ENCODE measurements at regions not wholly inside any gene's neighbourhood (a gene's known extent, or its start where the extent isn't known, plus 50 kb on each side); places are given as distances from the start of the nearest gene placed in this dataset.

DNA sequence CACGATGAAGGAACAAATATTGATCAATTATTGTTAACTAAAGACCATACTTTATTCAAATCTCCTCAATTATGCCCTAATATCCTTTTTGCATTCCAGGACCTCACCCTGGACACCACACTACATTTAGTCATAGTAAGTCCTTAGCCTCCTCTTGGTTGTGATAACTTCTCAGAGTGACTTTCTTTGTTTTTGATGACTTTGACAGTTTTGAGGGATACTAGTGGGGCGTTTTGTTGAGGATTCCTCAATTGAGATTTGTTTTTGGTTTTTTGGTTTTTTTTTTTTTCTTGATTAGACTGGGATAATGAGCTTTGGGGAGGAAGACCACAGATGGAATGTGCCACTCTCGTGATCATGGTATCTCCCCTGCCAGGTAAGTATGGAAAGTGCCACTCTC lies 105.5 kb downstream of the SOX9 start:
- Histone ChIP-seq H3K36me3 (replicated peaks; ENCODE audit: insufficient read depth, low read length) (no peaks in the 10 kb centered on the region), H2AFZ (ENCODE audit: low read length) (no peak overlapping the region), H3K9me2 (replicated peaks; ENCODE audit: insufficient read depth, low read length) (no peaks in the 10 kb centered on the region), H3K9ac (ENCODE audit: low read length) (no peak overlapping the region), H3K4me2 (ENCODE audit: low read depth, low read length) (no peak overlapping the region), H4K20me1 (ENCODE audit: insufficient read depth, low read length) (no peaks in the 10 kb centered on the region), H3F3A (ENCODE audit: insufficient read depth, low read length) (no peaks in the 10 kb centered on the region), H3K27me3 (replicated peaks; ENCODE audit: insufficient read depth, low read length) (no peaks in the 10 kb centered on the region; the same call in 1 of the 2 replicates), H3K27ac (ENCODE audit: low read length) (no peak overlapping the region), H3K79me2 (ENCODE audit: low read length) (no peaks in the 10 kb centered on the region), H3K4me1 (ENCODE audit: low read length) (no peaks in the 10 kb centered on the region), H3K9me3 (replicated peaks; ENCODE audit: insufficient read depth, low read length) (no peaks in the 10 kb centered on the region), H3K4me3 (ENCODE audit: low read length) (no peak overlapping the region)
- TF ChIP-seq EZH2phosphoT487 (IDR thresholded peaks at IDR 0.05; ENCODE audit: low read length) (no peak), EZH2 (optimal IDR thresholded peaks at IDR 0.05; ENCODE audit: low read depth, low read length) (no peak)
- TF ChIP-seq, protein P1, sequence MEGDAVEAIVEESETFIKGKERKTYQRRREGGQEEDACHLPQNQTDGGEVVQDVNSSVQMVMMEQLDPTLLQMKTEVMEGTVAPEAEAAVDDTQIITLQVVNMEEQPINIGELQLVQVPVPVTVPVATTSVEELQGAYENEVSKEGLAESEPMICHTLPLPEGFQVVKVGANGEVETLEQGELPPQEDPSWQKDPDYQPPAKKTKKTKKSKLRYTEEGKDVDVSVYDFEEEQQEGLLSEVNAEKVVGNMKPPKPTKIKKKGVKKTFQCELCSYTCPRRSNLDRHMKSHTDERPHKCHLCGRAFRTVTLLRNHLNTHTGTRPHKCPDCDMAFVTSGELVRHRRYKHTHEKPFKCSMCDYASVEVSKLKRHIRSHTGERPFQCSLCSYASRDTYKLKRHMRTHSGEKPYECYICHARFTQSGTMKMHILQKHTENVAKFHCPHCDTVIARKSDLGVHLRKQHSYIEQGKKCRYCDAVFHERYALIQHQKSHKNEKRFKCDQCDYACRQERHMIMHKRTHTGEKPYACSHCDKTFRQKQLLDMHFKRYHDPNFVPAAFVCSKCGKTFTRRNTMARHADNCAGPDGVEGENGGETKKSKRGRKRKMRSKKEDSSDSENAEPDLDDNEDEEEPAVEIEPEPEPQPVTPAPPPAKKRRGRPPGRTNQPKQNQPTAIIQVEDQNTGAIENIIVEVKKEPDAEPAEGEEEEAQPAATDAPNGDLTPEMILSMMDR (IDR thresholded peaks at IDR 0.05; ENCODE audit: low read length) = no peak
- DNase-seq = no peak

DNA sequence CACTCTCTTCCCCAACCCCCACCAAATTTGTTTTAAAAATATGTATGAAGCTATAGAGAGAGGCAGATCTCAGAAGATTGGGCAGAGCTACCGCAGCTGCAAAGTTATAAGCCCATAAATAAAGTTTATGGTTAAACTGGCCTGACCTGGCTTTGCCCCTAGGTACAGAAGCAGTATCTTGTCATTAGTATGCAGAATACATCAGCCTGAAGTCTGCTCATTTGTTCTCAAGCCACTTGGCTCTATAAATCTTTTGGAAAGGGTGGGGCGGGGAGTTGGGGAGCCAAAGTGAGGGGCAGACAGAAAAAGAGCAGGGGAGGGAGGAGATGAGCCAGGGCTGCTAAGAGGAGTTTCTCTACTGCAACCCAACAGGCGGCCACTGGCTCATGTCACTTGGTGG lies 113.2 kb downstream of the SOX9 start:
- H3K9me3 ChIP-seq (replicated peaks; ENCODE audit: insufficient read depth, low read length) = no peaks in the 10 kb centered on the region
- H3K4me3 ChIP-seq (ENCODE audit: low read length) = no peak overlapping the region
- no peak overlapping the region for H3K9ac ChIP-seq (ENCODE audit: low read length)
- no peaks in the 10 kb centered on the region for H3K9me2 ChIP-seq (replicated peaks; ENCODE audit: insufficient read depth, low read length)
- H3K27ac ChIP-seq (ENCODE audit: low read length) = no peak overlapping the region
- no peak overlapping the region for H2AFZ ChIP-seq (ENCODE audit: low read length)
- H3K36me3 ChIP-seq (replicated peaks; ENCODE audit: insufficient read depth, low read length) = no peaks in the 10 kb centered on the region
- H3K79me2 ChIP-seq (ENCODE audit: low read length) = no peaks in the 10 kb centered on the region
- H4K20me1 ChIP-seq (ENCODE audit: insufficient read depth, low read length) = no peaks in the 10 kb centered on the region
- H3K27me3 ChIP-seq (replicated peaks; ENCODE audit: insufficient read depth, low read length) = no peaks in the 10 kb centered on the region; the same call in 1 of the 2 replicates
- H3K4me1 ChIP-seq (ENCODE audit: low read length) = no peaks in the 10 kb centered on the region
- DNase-seq = no peak
- H3K4me2 ChIP-seq (ENCODE audit: low read depth, low read length) = no peak overlapping the region
- TF ChIP-seq, protein P1 (IDR thresholded peaks at IDR 0.05; ENCODE audit: low read length) = no peak
- TF ChIP-seq EZH2 (optimal IDR thresholded peaks at IDR 0.05; ENCODE audit: low read depth, low read length) (no peak), EZH2phosphoT487 (IDR thresholded peaks at IDR 0.05; ENCODE audit: low read length) (no peak)
- no peaks in the 10 kb centered on the region for H3F3A ChIP-seq (ENCODE audit: insufficient read depth, low read length)

DNA sequence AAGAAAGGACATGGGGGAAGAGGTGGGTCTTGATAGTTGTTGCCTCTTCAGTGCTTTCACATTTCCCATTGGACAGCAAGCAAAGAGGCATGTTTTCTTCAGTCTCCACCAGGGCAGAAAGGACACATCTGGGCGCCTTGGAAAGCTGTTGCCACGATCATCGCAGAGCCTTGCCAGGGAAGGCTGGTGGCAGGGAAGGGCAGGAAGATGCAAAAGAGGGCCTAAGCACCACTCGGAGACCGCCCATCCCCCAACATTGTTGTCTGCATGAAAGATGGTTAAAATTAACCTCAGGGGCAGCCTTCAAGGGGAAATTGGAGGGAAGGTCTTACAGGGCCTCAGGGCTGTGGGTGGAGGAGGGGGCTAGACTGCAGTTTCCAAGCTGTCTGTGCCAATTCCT lies 114.2 kb downstream of the SOX9 start:
- Histone ChIP-seq H3K9me2 (replicated peaks; ENCODE audit: insufficient read depth, low read length) (no peaks in the 10 kb centered on the region), H3K4me3 (ENCODE audit: low read length) (no peak overlapping the region), H3K27me3 (replicated peaks; ENCODE audit: insufficient read depth, low read length) (no peaks in the 10 kb centered on the region), H3K36me3 (replicated peaks; ENCODE audit: insufficient read depth, low read length) (no peaks in the 10 kb centered on the region), H3K79me2 (ENCODE audit: low read length) (no peaks in the 10 kb centered on the region), H3F3A (ENCODE audit: insufficient read depth, low read length) (no peaks in the 10 kb centered on the region), H3K4me1 (ENCODE audit: low read length) (no peaks in the 10 kb centered on the region), H3K9me3 (replicated peaks; ENCODE audit: insufficient read depth, low read length) (no peaks in the 10 kb centered on the region), H2AFZ (ENCODE audit: low read length) (no peak overlapping the region), H4K20me1 (ENCODE audit: insufficient read depth, low read length) (no peaks in the 10 kb centered on the region), H3K27ac (ENCODE audit: low read length) (no peak overlapping the region), H3K9ac (ENCODE audit: low read length) (no peak overlapping the region), H3K4me2 (ENCODE audit: low read depth, low read length) (no peak overlapping the region)
- DNase-seq = no peak
- TF ChIP-seq EZH2 (optimal IDR thresholded peaks at IDR 0.05; ENCODE audit: low read depth, low read length) (no peak), EZH2phosphoT487 (IDR thresholded peaks at IDR 0.05; ENCODE audit: low read length) (no peak)
- TF ChIP-seq, protein P1 (IDR thresholded peaks at IDR 0.05; ENCODE audit: low read length) = no peak
